ENCODE measurements at regions not wholly inside any gene's neighbourhood (a gene's known extent, or its start where the extent isn't known, plus 50 kb on each side); places are given as distances from the start of the nearest gene placed in this dataset.

- no peaks in the 10 kb centered on the region for H3K36me3 ChIP-seq
- TF ChIP-seq, protein P1, sequence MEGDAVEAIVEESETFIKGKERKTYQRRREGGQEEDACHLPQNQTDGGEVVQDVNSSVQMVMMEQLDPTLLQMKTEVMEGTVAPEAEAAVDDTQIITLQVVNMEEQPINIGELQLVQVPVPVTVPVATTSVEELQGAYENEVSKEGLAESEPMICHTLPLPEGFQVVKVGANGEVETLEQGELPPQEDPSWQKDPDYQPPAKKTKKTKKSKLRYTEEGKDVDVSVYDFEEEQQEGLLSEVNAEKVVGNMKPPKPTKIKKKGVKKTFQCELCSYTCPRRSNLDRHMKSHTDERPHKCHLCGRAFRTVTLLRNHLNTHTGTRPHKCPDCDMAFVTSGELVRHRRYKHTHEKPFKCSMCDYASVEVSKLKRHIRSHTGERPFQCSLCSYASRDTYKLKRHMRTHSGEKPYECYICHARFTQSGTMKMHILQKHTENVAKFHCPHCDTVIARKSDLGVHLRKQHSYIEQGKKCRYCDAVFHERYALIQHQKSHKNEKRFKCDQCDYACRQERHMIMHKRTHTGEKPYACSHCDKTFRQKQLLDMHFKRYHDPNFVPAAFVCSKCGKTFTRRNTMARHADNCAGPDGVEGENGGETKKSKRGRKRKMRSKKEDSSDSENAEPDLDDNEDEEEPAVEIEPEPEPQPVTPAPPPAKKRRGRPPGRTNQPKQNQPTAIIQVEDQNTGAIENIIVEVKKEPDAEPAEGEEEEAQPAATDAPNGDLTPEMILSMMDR (IDR thresholded peaks at IDR 0.05), result no peak
- TF ChIP-seq POLR2A (IDR thresholded peaks at IDR 0.05), result no peak
- no peak overlapping the region for H3K27ac ChIP-seq
- no peak for DNase-seq
- H3K9me3 ChIP-seq, result no peaks in the 10 kb centered on the region
- no peaks in the 10 kb centered on the region for H3K4me1 ChIP-seq
- no peak overlapping the region for H3K4me3 ChIP-seq
- H3K27me3 ChIP-seq, result no peaks in the 10 kb centered on the region
- intact Hi-C loops (cut with DNase I; ENCODE audit: low total_unique reads), result no loop called here
Measured at GRCh38 chr3:87361956-87362355, 85.6 kb upstream of the POU1F1 start.

DNA sequence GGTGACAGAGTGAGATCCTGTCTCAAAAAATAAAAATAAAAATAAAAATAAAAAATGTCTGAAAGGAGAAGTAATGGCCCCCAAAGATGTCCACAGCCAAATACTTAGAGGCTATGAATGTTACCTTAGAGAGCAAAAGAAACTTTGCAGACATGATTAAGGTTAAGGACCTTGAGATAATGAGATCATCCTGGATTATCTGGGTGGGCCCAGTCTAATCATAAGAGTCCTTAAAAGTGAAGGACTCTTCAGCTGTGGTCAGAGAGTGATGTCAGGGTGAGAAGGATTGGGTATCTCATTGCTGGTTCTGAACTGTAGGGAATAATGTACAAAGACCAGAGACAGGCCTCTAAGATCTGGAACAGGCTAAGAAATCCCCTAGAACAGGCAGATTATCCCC lies 84.9 kb upstream of the POU1F1 start:
- Histone ChIP-seq H3K4me3 (no peak overlapping the region), H3K27ac (no peak overlapping the region), H3K4me1 (no peaks in the 10 kb centered on the region), H3K36me3 (no peaks in the 10 kb centered on the region), H3K9me3 (no peaks in the 10 kb centered on the region), H3K27me3 (no peaks in the 10 kb centered on the region)
- DNase-seq, result no peak
- intact Hi-C loops (cut with DNase I; ENCODE audit: low total_unique reads), result no loop called here
- TF ChIP-seq, protein P1 (IDR thresholded peaks at IDR 0.05), result no peak
- no peak for TF ChIP-seq POLR2A (IDR thresholded peaks at IDR 0.05)

DNA sequence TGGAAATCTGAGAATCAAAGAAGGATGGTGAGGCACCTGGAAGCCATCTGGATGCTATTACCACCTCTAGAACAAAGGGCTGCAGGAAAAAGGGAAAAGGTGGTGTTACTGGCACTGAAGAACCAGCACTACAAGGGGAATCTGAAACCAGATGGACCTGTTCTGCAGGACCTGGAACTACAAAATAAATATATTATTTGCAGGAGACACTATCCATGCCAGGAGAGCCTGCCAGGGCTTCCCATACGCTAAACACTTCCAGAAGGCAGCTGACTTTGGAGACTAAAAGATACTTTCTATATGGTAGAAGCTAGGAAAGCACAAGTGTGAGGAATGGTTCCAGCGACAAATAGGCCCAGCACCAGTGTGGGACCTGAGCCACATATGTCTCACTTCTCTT lies 83.4 kb upstream of the POU1F1 start:
- H3K9me3 ChIP-seq, result no peaks in the 10 kb centered on the region
- no peak for DNase-seq
- H3K27me3 ChIP-seq, result no peaks in the 10 kb centered on the region
- H3K4me1 ChIP-seq, result no peaks in the 10 kb centered on the region
- no peaks in the 10 kb centered on the region for H3K36me3 ChIP-seq
- no peak overlapping the region for H3K27ac ChIP-seq
- TF ChIP-seq, protein P1 (IDR thresholded peaks at IDR 0.05), result no peak
- no peak for TF ChIP-seq POLR2A (IDR thresholded peaks at IDR 0.05)
- no peak overlapping the region for H3K4me3 ChIP-seq
- intact Hi-C loops (cut with DNase I; ENCODE audit: low total_unique reads), result no loop called here

DNA sequence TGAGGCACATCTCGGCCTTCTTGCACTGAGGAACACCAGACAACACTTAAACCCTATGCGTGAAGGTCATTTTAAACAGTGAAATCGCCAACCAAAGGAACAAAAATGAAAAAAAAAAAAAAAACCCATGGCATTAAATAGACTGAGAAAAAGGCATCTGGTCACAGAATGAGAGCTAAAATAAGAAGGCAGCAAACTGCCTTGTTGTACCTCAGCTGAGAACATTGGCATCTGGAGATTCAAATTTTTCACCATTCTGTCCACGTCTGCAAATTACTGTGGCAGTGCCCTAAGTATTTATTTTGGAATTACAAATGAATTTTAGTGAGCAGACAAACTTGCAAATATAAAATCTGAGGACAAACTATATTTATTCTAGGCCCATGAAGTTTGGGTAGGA lies 82.6 kb upstream of the POU1F1 start:
- intact Hi-C loops (cut with DNase I; ENCODE audit: low total_unique reads), result no loop called here
- no peak for TF ChIP-seq POLR2A (IDR thresholded peaks at IDR 0.05)
- TF ChIP-seq, protein P1 (IDR thresholded peaks at IDR 0.05), result no peak
- H3K27ac ChIP-seq, result no peak overlapping the region

DNA sequence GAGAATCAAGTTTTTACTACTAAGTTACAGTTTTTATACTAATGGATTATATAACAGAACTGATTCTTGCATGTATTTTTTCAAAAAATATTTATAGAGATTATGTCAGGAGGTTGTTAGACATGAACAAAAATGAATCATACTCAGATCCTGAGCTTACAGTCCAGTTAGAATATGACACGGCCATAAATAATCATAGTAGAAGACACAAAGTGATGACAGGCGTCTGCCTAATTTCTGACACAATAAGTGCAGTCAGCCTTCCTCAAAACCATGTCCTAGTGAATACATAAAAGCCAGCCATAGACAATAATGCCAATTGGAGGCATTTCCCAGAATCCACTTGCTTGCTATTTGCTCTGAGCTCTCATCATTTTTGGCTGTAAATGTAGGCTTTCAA lies 81.7 kb upstream of the POU1F1 start:
- Histone ChIP-seq H3K27ac (no peak overlapping the region), H3K9me3 (no peaks in the 10 kb centered on the region), H3K4me1 (no peaks in the 10 kb centered on the region), H3K4me3 (no peak overlapping the region), H3K36me3 (no peaks in the 10 kb centered on the region), H3K27me3 (no peaks in the 10 kb centered on the region)
- intact Hi-C loops (cut with DNase I; ENCODE audit: low total_unique reads), result no loop called here
- no peak for DNase-seq
- no peak for TF ChIP-seq POLR2A (IDR thresholded peaks at IDR 0.05)
- TF ChIP-seq, protein P1 (IDR thresholded peaks at IDR 0.05), result no peak

More for the DNA sequence above, 82.6 kb upstream of the POU1F1 start:
- H3K4me1 ChIP-seq, result no peaks in the 10 kb centered on the region
- H3K27me3 ChIP-seq, result no peaks in the 10 kb centered on the region
- no peak overlapping the region for H3K4me3 ChIP-seq
- H3K36me3 ChIP-seq, result no peaks in the 10 kb centered on the region
- H3K9me3 ChIP-seq, result no peaks in the 10 kb centered on the region
- no peak for DNase-seq
